SHP77 treated with DMSO at 0.1 percent for 48 hours (cell line): ENCODE measurements at regions not wholly inside any gene's neighbourhood (a gene's known extent, or its start where the extent isn't known, plus 50 kb on each side); places are given as distances from the start of the nearest gene placed in this dataset.

Source experiments
- DNase-seq: peaks from one replicate; lab custom pipeline; 2025; lab: John Stamatoyannopoulos, UW

- DNase-seq, result no peak
Measured at GRCh38 chr5:124061068-124061430, 549.1 kb downstream of the CSNK1G3 start.

GRCh38 chr5:124060413-124061067, 548.6 kb downstream of the CSNK1G3 start:
- DNase-seq, result no peak

GRCh38 chr5:124060011-124060410, 548.0 kb downstream of the CSNK1G3 start:
- DNase-seq, result no peak

- no peak for DNase-seq
Measured at GRCh38 chr5:124059200-124059599, 547.2 kb downstream of the CSNK1G3 start.

GRCh38 chr5:124057724-124058231, 545.8 kb downstream of the CSNK1G3 start:
- no peak for DNase-seq

- DNase-seq, result peak; percentile 77
Measured at GRCh38 chr5:124056991-124057723, 545.2 kb downstream of the CSNK1G3 start.

- DNase-seq, result no peak
Measured at GRCh38 chr5:124056326-124056990, 544.5 kb downstream of the CSNK1G3 start.

GRCh38 chr5:124055751-124056150, 543.8 kb downstream of the CSNK1G3 start:
- no peak for DNase-seq

GRCh38 chr5:124054564-124054963, 542.6 kb downstream of the CSNK1G3 start:
- DNase-seq, result no peak

- DNase-seq, result no peak
Measured at GRCh38 chr5:124053340-124053739, 541.4 kb downstream of the CSNK1G3 start.

- no peak for DNase-seq
Measured at GRCh38 chr5:124052201-124052600, 540.2 kb downstream of the CSNK1G3 start.

- no peak for DNase-seq
Measured at GRCh38 chr5:124050120-124050770, 538.3 kb downstream of the CSNK1G3 start.

- DNase-seq, result no peak
Measured at GRCh38 chr5:124045412-124045811, 533.4 kb downstream of the CSNK1G3 start.

GRCh38 chr5:124044613-124045012, 532.6 kb downstream of the CSNK1G3 start:
- DNase-seq, result no peak

GRCh38 chr5:124043456-124043855, 531.5 kb downstream of the CSNK1G3 start:
- DNase-seq, result peak; percentile 26

- DNase-seq, result no peak
Measured at GRCh38 chr5:124040799-124041198, 528.8 kb downstream of the CSNK1G3 start.

- no peak for DNase-seq
Measured at GRCh38 chr5:124039410-124039809, 527.4 kb downstream of the CSNK1G3 start.

GRCh38 chr5:124036786-124037185, 524.8 kb downstream of the CSNK1G3 start:
- no peak for DNase-seq

- no peak for DNase-seq
Measured at GRCh38 chr5:124034963-124035362, 523.0 kb downstream of the CSNK1G3 start.

GRCh38 chr5:124034083-124034700, 522.2 kb downstream of the CSNK1G3 start:
- DNase-seq, result no peak

- DNase-seq, result no peak
Measured at GRCh38 chr5:124030043-124030491, 518.1 kb downstream of the CSNK1G3 start.

- no peak for DNase-seq
Measured at GRCh38 chr5:124027441-124027840, 515.5 kb downstream of the CSNK1G3 start.
